ENCODE measurements at regions not wholly inside any gene's neighbourhood (a gene's known extent, or its start where the extent isn't known, plus 50 kb on each side); places are given as distances from the start of the nearest gene placed in this dataset.

DNA sequence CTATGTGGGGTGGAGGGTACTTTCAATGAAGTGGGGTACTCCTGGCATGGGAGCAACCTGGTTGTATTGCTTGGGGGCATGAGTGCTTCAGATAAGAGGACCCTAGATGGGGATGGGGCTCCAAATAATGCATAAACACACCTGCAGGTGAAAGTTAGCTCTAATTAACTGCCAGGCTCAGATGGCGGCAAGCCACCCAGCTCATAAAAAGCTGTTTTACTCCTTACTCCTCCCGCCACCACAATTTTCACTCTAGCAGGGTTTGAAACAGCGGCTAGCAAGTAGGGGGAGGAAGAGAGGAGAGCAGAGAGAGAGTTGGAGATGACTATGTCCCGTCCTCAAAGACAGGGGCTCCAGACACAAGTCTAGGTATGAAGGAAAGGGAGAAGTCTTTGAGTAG, 117.7 kb upstream of the WSCD1 start:
- H3K4me1 ChIP-seq = peaks cover 8% of the 10 kb centered on the region
- Mint-ChIP-seq H3K4me1 (no peaks in the 10 kb centered on the region), H3K36me3 (no peaks in the 10 kb centered on the region), H3K27me3 (ENCODE audit: insufficient read depth, low read depth) (peaks cover 6% of the 10 kb centered on the region), H3K4me3 (no peak overlapping the region), H3K27ac (no peak overlapping the region), H3K9me3 (peaks cover 10% of the 10 kb centered on the region)
- H3K36me3 ChIP-seq = no peaks in the 10 kb centered on the region
- H3K79me2 ChIP-seq (ENCODE audit: low read depth) = no peaks in the 10 kb centered on the region
- H3F3A ChIP-seq (ENCODE audit: low read depth) = no peaks in the 10 kb centered on the region
- no peak for DNase-seq (ENCODE audit: low spot score)
- no peak overlapping the region for H3K27ac ChIP-seq
- H3K9me3 ChIP-seq (ENCODE audit: low read depth) = no peaks in the 10 kb centered on the region
- no peak overlapping the region for H3K4me2 ChIP-seq
- H3K4me3 ChIP-seq = no peak overlapping the region
- no peak overlapping the region for H3K9ac ChIP-seq
- no peak overlapping the region for H2AFZ ChIP-seq (replicated peaks)
- no peaks in the 10 kb centered on the region for H3K27me3 ChIP-seq
- H4K20me1 ChIP-seq (ENCODE audit: low read depth) = no peaks in the 10 kb centered on the region
- TF ChIP-seq, protein P1, sequence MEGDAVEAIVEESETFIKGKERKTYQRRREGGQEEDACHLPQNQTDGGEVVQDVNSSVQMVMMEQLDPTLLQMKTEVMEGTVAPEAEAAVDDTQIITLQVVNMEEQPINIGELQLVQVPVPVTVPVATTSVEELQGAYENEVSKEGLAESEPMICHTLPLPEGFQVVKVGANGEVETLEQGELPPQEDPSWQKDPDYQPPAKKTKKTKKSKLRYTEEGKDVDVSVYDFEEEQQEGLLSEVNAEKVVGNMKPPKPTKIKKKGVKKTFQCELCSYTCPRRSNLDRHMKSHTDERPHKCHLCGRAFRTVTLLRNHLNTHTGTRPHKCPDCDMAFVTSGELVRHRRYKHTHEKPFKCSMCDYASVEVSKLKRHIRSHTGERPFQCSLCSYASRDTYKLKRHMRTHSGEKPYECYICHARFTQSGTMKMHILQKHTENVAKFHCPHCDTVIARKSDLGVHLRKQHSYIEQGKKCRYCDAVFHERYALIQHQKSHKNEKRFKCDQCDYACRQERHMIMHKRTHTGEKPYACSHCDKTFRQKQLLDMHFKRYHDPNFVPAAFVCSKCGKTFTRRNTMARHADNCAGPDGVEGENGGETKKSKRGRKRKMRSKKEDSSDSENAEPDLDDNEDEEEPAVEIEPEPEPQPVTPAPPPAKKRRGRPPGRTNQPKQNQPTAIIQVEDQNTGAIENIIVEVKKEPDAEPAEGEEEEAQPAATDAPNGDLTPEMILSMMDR (IDR thresholded peaks at IDR 0.05) = no peak
- TF ChIP-seq EZH2phosphoT487 (IDR thresholded peaks at IDR 0.05) (no peak), EZH2 (IDR thresholded peaks at IDR 0.05) (no peak)

DNA sequence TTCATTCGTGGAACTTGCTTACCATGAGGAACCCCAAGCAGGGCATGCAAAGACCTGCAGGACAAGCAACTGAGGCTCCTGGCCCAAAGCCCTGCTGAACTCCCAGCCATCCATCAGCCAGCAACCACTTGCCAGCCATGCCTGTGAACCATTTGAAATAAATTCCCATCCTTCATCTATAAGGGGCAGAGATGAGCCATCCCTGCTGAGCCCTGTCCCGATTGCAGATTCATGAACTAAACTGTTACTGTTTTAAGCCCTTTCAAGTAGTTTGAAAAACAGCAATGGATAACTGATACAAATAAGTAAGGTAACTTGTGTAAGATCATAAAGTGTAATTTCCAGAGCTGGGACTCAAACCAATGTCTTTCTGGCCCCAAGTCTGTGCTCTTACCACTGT, 114.4 kb upstream of the WSCD1 start:
- H3K4me2 ChIP-seq = no peak overlapping the region
- DNase-seq (ENCODE audit: low spot score) = no peak
- no peaks in the 10 kb centered on the region for H3K27me3 ChIP-seq
- H2AFZ ChIP-seq (replicated peaks) = no peak overlapping the region
- H3K4me3 ChIP-seq = no peak overlapping the region
- no peaks in the 10 kb centered on the region for H3F3A ChIP-seq (ENCODE audit: low read depth)
- Mint-ChIP-seq H3K9me3 (peaks cover 10% of the 10 kb centered on the region), H3K27ac (no peak overlapping the region), H3K4me3 (no peak overlapping the region), H3K36me3 (no peaks in the 10 kb centered on the region), H3K4me1 (peaks cover 2% of the 10 kb centered on the region), H3K27me3 (ENCODE audit: insufficient read depth, low read depth) (peaks cover 16% of the 10 kb centered on the region)
- peaks cover 3% of the 10 kb centered on the region for H3K4me1 ChIP-seq
- no peaks in the 10 kb centered on the region for H3K9me3 ChIP-seq (ENCODE audit: low read depth)
- H3K36me3 ChIP-seq = no peaks in the 10 kb centered on the region
- H3K27ac ChIP-seq = no peak overlapping the region
- no peaks in the 10 kb centered on the region for H4K20me1 ChIP-seq (ENCODE audit: low read depth)
- H3K9ac ChIP-seq = no peak overlapping the region
- TF ChIP-seq EZH2 (IDR thresholded peaks at IDR 0.05) (no peak), EZH2phosphoT487 (IDR thresholded peaks at IDR 0.05) (no peak)
- TF ChIP-seq, protein P1 (IDR thresholded peaks at IDR 0.05) = no peak
- no peaks in the 10 kb centered on the region for H3K79me2 ChIP-seq (ENCODE audit: low read depth)

DNA sequence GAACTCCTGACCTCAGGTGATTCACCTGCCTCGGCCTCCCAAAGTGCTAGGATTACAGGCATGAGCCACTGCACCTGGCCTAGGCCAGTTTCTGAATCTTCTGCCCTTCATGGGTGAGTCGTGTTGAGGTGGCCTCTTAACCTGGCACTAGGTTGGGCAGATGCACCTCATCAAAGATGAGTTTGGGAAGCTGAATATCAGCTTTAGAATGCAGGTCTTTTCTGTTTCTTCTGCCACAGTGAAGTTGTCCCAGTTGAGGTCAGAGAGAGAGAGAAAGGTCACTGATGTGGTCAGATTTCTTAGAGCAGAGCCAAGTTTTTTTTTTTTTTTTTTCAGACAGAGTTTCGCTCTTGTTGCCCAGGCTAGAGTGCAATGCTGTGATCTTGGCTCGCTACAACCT, 111.3 kb upstream of the WSCD1 start:
- H3K4me1 Mint-ChIP-seq = peaks cover 2% of the 10 kb centered on the region
- H3K79me2 ChIP-seq (ENCODE audit: low read depth) = no peaks in the 10 kb centered on the region
- no peaks in the 10 kb centered on the region for H3K9me3 ChIP-seq (ENCODE audit: low read depth)
- H3K27me3 Mint-ChIP-seq (ENCODE audit: insufficient read depth, low read depth) = peaks cover 12% of the 10 kb centered on the region
- H3K27ac Mint-ChIP-seq = no peak overlapping the region
- no peak for DNase-seq (ENCODE audit: low spot score)
- H3F3A ChIP-seq (ENCODE audit: low read depth) = no peaks in the 10 kb centered on the region
- no peaks in the 10 kb centered on the region for H3K36me3 Mint-ChIP-seq
- no peak overlapping the region for H3K4me2 ChIP-seq
- H3K9me3 Mint-ChIP-seq = peaks cover 8% of the 10 kb centered on the region
- H4K20me1 ChIP-seq (ENCODE audit: low read depth) = no peaks in the 10 kb centered on the region
- no peak overlapping the region for H3K4me3 Mint-ChIP-seq
- no peak overlapping the region for H3K27ac ChIP-seq
- TF ChIP-seq, protein P1 (IDR thresholded peaks at IDR 0.05) = no peak
- no peak for TF ChIP-seq EZH2phosphoT487 (IDR thresholded peaks at IDR 0.05)
- TF ChIP-seq EZH2 (IDR thresholded peaks at IDR 0.05) = no peak
- H3K36me3 ChIP-seq = no peaks in the 10 kb centered on the region
- H3K4me3 ChIP-seq = no peak overlapping the region
- H3K9ac ChIP-seq = no peak overlapping the region
- no peaks in the 10 kb centered on the region for H3K4me1 ChIP-seq
- H3K27me3 ChIP-seq = no peaks in the 10 kb centered on the region
- H2AFZ ChIP-seq (replicated peaks) = no peak overlapping the region
